DND-41 (cell line): ENCODE measurements at regions not wholly inside any gene's neighbourhood (a gene's known extent, or its start where the extent isn't known, plus 50 kb on each side); places are given as distances from the start of the nearest gene placed in this dataset.

Experiments used
- EZH2 ChIP-seq: IDR thresholded peaks from 3 replicates; pipeline ENCODE4 v1.6.1; 2012; ENCODE audit warnings: borderline replicate concordance, low read depth, mild to moderate bottlenecking, moderate library complexity, low read length, inconsistent platforms; ENCODE audit not compliant: severe bottlenecking
- TF ChIP-seq, protein P1 (sequence below): IDR thresholded peaks from 2 replicates; pipeline ENCODE4 v1.5.1; 2012; ENCODE audit warnings: borderline replicate concordance, low read length, moderate library complexity, mild to moderate bottlenecking; ENCODE audit not compliant: poor library complexity, severe bottlenecking; ENCODE audit errors: extremely low read depth

DNA sequence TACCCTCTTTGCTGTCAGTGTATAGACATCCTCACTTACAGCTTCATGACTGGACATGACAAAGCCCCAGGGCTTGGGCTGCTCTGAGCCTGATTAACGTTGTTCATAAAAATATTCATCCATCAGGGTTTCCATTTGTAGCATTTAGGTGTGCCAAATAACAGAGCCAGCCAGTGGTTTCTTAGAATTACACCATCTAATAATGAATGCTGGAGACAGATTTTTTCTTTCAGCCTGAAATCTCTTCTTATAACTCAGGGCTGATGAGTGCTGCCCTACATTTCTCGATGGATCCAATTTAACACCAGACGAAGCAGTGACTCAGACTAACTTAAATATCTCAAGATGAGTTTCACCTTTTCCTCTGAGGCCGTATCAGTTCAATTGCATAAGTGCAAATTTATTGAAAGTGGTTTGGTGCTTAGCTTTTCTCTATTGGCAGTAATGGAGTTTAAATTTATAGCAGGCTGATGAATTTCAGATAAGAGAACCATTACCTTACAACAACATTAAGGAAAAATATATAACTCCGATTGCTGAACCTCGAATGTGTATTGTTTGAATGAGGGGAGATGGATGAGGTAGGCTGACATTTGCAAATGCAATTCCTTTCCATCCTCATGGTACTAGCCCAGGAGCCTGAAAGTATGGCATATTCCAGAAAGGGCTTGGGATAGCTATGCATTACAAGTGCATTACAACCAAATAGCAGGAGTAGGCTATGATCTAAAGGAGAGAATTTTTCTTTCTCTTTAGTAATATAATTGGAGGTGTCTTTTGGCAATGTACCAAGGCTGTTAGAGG, 900.6 kb downstream of the KCNMA1 start:
- no peak for TF ChIP-seq EZH2
- TF ChIP-seq, protein P1, sequence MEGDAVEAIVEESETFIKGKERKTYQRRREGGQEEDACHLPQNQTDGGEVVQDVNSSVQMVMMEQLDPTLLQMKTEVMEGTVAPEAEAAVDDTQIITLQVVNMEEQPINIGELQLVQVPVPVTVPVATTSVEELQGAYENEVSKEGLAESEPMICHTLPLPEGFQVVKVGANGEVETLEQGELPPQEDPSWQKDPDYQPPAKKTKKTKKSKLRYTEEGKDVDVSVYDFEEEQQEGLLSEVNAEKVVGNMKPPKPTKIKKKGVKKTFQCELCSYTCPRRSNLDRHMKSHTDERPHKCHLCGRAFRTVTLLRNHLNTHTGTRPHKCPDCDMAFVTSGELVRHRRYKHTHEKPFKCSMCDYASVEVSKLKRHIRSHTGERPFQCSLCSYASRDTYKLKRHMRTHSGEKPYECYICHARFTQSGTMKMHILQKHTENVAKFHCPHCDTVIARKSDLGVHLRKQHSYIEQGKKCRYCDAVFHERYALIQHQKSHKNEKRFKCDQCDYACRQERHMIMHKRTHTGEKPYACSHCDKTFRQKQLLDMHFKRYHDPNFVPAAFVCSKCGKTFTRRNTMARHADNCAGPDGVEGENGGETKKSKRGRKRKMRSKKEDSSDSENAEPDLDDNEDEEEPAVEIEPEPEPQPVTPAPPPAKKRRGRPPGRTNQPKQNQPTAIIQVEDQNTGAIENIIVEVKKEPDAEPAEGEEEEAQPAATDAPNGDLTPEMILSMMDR = no peak
